ENCODE measurements at regions not wholly inside any gene's neighbourhood (a gene's known extent, or its start where the extent isn't known, plus 50 kb on each side); places are given as distances from the start of the nearest gene placed in this dataset.

DNA sequence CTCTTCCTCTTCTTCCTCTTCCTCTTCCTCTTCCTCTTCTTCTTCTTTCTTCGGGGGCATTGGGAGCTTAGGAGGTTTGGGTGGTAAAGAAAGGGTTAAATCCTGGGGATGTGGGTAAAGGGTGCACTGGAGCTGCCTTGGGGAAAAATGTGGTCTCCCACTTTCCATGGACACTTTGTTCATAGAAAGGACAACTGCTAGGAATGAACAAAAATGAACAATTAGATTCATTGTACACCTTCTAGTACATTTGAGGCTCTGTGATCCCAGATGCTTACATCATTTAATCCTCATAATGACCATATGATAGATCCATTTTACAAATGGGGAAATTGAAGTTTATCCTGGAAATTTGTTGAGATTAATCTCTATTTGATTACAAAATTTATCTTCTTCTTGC, 699.7 kb downstream of the TUSC7 start:
- TF ChIP-seq GATA2 (IDR thresholded peaks at IDR 0.05; ENCODE audit: low read depth, low read length) (no peak), GATA3 (IDR thresholded peaks at IDR 0.05; ENCODE audit: low read depth, low read length) (no peak)
